Osteoblast (primary cell): ENCODE measurements at regions not wholly inside any gene's neighbourhood (a gene's known extent, or its start where the extent isn't known, plus 50 kb on each side); places are given as distances from the start of the nearest gene placed in this dataset.

Experiments used
- DNase-seq: peaks from one replicate; pipeline ENCODE4 v3.0.0; 2011; ENCODE audit warnings: low spot score, mixed read lengths; ENCODE audit not compliant: insufficient read length; ENCODE audit errors: missing footprints
- H2AFZ ChIP-seq: 2 replicates; pipeline ENCODE4 v1.6.0; 2011; ENCODE audit warnings: mild to moderate bottlenecking, low read length
- H3K27ac ChIP-seq: 2 replicates; pipeline ENCODE4 v1.5.1; 2011; ENCODE audit warnings: mild to moderate bottlenecking, low read depth, low read length, moderate library complexity
- H3K27me3 ChIP-seq: 2 replicates; pipeline ENCODE4 v1.6.0; 2012; ENCODE audit warnings: mild to moderate bottlenecking, control low read depth, inconsistent platforms, low read length, moderate library complexity; ENCODE audit not compliant: insufficient read depth
- H3K36me3 ChIP-seq: 2 replicates; pipeline ENCODE4 v1.5.1; 2011; ENCODE audit warnings: mild to moderate bottlenecking, low read length, control low read depth, moderate library complexity; ENCODE audit not compliant: insufficient read depth
- H3K4me1 ChIP-seq: 2 replicates; pipeline ENCODE4 v1.5.1; 2011; ENCODE audit warnings: mild to moderate bottlenecking, low read length, control low read depth, moderate library complexity; ENCODE audit not compliant: insufficient read depth
- H3K4me2 ChIP-seq: 2 replicates; pipeline ENCODE4 v1.6.0; 2011; ENCODE audit warnings: mild to moderate bottlenecking, low read length; ENCODE audit not compliant: insufficient read depth
- H3K4me3 ChIP-seq: fragments of 200-600 bp; sonication (generic); 3 replicates; pipeline ENCODE4 v1.5.1; 2012; ENCODE audit warnings: mild to moderate bottlenecking, low read length, inconsistent platforms; ENCODE audit not compliant: insufficient read depth
- H3K79me2 ChIP-seq: 2 replicates; pipeline ENCODE4 v1.6.0; 2012; ENCODE audit warnings: mild to moderate bottlenecking, low read length, control low read depth, inconsistent platforms; ENCODE audit not compliant: insufficient read depth
- H3K9me3 ChIP-seq: 2 replicates; pipeline ENCODE4 v1.5.1; 2011; ENCODE audit warnings: low read depth, low read length, control low read depth
- H4K20me1 ChIP-seq: 2 replicates; pipeline ENCODE4 v1.6.0; 2012; ENCODE audit warnings: mild to moderate bottlenecking, low read length, control low read depth; ENCODE audit not compliant: insufficient read depth
- TF ChIP-seq, protein P1 (sequence below): IDR thresholded peaks from 2 replicates; pipeline ENCODE4 v1.5.1; 2011; ENCODE audit warnings: mild to moderate bottlenecking, low read depth, low read length, moderate library complexity; ENCODE audit errors: extremely low read depth

DNA sequence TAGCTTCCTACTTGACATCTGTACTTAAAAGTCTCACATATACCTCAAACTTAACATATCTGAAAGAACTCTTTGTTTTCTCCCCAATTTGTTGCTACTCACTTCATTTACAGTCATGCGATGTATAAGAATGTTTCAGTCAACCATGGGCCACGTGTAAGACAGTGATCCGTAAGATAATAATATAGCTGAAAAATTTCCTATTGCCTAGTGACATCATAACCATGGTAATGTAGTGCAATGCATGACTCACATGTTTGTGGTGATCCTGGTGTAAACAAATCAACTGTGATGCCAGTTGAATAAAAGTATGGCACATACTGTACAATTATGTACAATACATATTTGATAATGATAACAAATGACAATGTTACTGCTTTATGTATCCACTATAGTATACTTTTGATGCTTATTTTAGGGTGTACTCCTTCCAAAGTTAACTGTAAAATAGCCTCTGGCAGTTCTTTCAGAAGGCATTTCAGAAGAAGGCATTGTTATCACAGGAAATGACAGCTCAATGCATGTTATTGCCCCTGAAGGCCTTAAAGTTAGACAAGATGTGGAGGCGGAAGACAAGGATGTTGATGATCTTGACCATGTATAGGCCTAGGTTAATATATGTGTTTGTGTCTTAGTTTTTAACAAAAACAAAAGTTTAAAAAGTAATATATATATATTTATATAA, 579.0 kb downstream of the EPHA7 start:
- Histone ChIP-seq H3K27ac (no peak overlapping the region), H3K36me3 (no peaks in the 10 kb centered on the region), H2AFZ (no peak overlapping the region), H4K20me1 (no peaks in the 10 kb centered on the region), H3K4me1 (no peaks in the 10 kb centered on the region), H3K27me3 (no peaks in the 10 kb centered on the region), H3K4me2 (no peak overlapping the region), H3K4me3 (no peak overlapping the region), H3K9me3 (no peaks in the 10 kb centered on the region), H3K79me2 (no peaks in the 10 kb centered on the region)
- TF ChIP-seq, protein P1, sequence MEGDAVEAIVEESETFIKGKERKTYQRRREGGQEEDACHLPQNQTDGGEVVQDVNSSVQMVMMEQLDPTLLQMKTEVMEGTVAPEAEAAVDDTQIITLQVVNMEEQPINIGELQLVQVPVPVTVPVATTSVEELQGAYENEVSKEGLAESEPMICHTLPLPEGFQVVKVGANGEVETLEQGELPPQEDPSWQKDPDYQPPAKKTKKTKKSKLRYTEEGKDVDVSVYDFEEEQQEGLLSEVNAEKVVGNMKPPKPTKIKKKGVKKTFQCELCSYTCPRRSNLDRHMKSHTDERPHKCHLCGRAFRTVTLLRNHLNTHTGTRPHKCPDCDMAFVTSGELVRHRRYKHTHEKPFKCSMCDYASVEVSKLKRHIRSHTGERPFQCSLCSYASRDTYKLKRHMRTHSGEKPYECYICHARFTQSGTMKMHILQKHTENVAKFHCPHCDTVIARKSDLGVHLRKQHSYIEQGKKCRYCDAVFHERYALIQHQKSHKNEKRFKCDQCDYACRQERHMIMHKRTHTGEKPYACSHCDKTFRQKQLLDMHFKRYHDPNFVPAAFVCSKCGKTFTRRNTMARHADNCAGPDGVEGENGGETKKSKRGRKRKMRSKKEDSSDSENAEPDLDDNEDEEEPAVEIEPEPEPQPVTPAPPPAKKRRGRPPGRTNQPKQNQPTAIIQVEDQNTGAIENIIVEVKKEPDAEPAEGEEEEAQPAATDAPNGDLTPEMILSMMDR, result no peak
- no peak for DNase-seq

DNA sequence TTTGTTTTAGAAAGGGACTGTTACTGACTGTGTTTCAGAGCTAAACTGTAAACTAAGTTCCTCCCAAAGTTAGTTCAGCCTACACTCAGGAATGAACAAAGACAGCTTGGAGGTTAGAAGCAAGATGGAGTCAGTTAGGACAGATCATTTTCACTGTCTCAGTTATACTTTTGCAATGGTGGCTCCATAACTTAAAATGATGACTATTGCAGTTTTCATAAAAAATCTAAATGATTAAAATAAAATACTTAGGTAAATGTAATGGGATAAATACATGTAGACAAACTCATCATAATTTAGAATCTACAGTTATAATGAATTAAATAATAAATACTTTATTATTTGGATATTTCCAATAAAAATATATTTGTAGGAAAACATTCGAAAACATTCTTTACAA, 590.6 kb downstream of the EPHA7 start:
- H3K79me2 ChIP-seq, result no peaks in the 10 kb centered on the region
- H2AFZ ChIP-seq, result no peak overlapping the region
- no peaks in the 10 kb centered on the region for H3K36me3 ChIP-seq
- no peaks in the 10 kb centered on the region for H4K20me1 ChIP-seq
- no peak overlapping the region for H3K4me2 ChIP-seq
- TF ChIP-seq, protein P1, result no peak
- no peak overlapping the region for H3K27ac ChIP-seq
- H3K9me3 ChIP-seq, result no peaks in the 10 kb centered on the region
- no peak for DNase-seq
- H3K4me3 ChIP-seq, result no peak overlapping the region
- no peaks in the 10 kb centered on the region for H3K4me1 ChIP-seq
- H3K27me3 ChIP-seq, result no peaks in the 10 kb centered on the region

DNA sequence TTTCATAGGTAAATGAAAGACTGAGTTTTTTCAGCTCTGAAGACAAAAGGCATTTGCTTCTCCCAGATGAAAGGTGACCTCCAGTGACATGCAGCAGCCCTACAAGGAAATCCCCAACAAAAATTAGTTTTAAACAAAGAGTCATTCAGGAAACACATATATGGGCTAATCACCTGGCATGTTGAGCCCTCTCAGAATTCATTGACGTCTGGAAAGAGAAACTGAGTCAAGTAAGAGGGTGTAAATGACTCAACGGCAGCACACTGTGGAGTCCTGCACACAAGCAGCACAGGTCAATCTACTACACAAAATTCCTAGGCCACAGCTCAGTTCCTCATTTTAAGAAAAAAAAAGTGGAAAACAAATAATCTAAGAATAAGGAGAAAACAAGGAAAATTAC, 592.3 kb downstream of the EPHA7 start:
- TF ChIP-seq, protein P1, result no peak
- Histone ChIP-seq H3K79me2 (no peaks in the 10 kb centered on the region), H3K27me3 (no peaks in the 10 kb centered on the region), H3K27ac (no peak overlapping the region), H3K4me1 (no peaks in the 10 kb centered on the region), H3K36me3 (no peaks in the 10 kb centered on the region), H3K4me2 (no peak overlapping the region), H3K4me3 (no peak overlapping the region), H3K9me3 (no peaks in the 10 kb centered on the region), H2AFZ (no peak overlapping the region), H4K20me1 (no peaks in the 10 kb centered on the region)
- no peak for DNase-seq

DNA sequence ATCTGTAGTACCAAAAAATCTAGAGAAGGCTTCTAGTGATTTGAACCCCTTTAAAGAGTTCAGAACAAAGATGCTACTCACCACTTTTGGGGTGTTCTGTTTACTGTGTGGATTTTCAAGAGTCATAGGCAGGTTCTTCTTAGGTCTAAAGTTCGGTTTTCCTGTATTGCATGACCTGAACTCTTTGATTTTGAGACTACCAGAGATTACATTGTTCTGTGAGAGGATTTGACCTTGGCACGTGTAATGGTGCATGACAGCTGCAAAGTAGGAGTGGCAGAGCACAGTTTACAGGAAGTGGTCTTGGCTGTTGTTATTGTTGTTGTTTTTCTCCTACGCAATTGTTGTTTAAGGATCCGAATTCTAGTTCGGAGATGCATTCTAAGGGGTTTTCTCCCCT, 592.7 kb downstream of the EPHA7 start:
- Histone ChIP-seq H4K20me1 (no peaks in the 10 kb centered on the region), H3K79me2 (no peaks in the 10 kb centered on the region), H3K36me3 (no peaks in the 10 kb centered on the region), H3K4me2 (no peak overlapping the region), H2AFZ (no peak overlapping the region), H3K27ac (no peak overlapping the region), H3K4me3 (no peak overlapping the region), H3K4me1 (no peaks in the 10 kb centered on the region), H3K27me3 (no peaks in the 10 kb centered on the region), H3K9me3 (no peaks in the 10 kb centered on the region)
- TF ChIP-seq, protein P1, result no peak
- DNase-seq, result no peak
